H54 (cell line): ENCODE measurements at regions not wholly inside any gene's neighbourhood (a gene's known extent, or its start where the extent isn't known, plus 50 kb on each side); places are given as distances from the start of the nearest gene placed in this dataset.

Source experiments
- DNase-seq: peaks from one replicate; pipeline ENCODE4 v3.0.0; 2011; ENCODE audit warnings: low spot score, mixed read lengths; ENCODE audit not compliant: insufficient read length
- FAIRE-seq: peaks from 3 replicates; lab custom pipeline; 2011; peaks lifted over from hg19 to GRCh38; lab: Jason Lieb, UNC
- POLR2A ChIP-seq: IDR thresholded peaks from 2 replicates; pipeline ENCODE4 v1.6.1; 2011; ENCODE audit warnings: low read depth, mild to moderate bottlenecking, low read length

DNA sequence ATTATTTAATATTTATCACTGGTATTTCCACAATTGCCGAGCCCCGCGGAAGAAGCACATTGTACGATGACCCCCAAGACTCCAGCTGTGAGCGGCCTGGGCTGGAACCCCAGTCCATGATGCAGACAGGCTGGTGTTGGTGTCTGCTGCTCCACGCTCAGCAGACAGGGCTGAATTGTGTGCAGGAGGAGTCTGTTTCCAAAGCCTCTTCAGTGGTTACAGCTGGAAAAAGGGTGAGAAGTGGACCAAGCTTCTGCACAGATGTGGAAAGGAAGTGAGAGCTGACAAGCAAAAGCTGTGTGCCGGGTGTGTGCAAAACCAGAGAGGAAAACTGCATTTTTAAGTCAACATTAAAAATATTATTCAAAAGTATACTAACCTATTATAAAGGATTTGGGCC lies 500.4 kb downstream of the GALR1 start:
- no peak for FAIRE-seq
- no peak for DNase-seq
- TF ChIP-seq POLR2A = no peak

GRCh38 chr18:77754475-77755044 lies 504.9 kb downstream of the GALR1 start:
- FAIRE-seq (no peak), DNase-seq (no peak)
- TF ChIP-seq POLR2A = no peak

GRCh38 chr18:77755187-77755586 lies 505.5 kb downstream of the GALR1 start:
- FAIRE-seq (no peak), DNase-seq (no peak)
- TF ChIP-seq POLR2A = no peak

DNA sequence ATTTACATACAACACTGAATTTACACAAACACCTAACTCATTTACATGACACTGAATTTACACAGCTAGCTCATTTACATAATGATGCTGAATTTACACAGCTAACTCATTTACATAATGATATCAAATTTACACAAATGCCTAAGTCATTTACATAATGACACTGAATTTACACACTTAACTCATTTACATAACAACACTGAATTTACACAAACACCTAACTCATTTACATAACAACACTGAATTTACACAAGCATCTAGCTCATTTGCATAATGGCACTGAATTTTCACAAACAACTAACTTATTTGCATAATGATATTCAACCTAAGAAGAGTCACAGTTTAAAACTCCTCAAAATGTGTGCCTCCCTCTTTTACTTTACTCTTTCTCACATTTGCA lies 511.7 kb downstream of the GALR1 start:
- DNase-seq = no peak
- FAIRE-seq = no peak
- TF ChIP-seq POLR2A = no peak

DNA sequence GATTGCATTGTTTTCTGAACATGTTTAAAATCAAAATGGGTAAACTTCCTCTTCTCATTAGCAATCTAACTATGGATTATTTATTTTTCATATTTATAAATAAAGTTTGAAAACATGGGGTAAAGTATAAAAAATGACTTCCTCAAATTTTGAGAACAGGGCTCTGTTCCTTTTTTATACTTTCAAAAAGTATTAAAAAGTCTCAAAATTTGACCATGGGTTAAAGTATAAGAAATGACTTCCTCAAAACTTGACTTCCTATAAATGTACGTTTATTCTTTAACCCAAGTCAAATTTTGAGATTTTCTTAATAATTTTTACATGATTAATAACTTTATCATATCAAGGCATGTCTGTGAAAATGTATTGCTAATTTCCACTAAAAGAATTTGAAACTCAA lies 512.4 kb downstream of the GALR1 start:
- no peak for FAIRE-seq
- no peak for TF ChIP-seq POLR2A
- no peak for DNase-seq

GRCh38 chr18:77762642-77763041 lies 513.0 kb downstream of the GALR1 start:
- DNase-seq (no peak), FAIRE-seq (no peak)
- no peak for TF ChIP-seq POLR2A

DNA sequence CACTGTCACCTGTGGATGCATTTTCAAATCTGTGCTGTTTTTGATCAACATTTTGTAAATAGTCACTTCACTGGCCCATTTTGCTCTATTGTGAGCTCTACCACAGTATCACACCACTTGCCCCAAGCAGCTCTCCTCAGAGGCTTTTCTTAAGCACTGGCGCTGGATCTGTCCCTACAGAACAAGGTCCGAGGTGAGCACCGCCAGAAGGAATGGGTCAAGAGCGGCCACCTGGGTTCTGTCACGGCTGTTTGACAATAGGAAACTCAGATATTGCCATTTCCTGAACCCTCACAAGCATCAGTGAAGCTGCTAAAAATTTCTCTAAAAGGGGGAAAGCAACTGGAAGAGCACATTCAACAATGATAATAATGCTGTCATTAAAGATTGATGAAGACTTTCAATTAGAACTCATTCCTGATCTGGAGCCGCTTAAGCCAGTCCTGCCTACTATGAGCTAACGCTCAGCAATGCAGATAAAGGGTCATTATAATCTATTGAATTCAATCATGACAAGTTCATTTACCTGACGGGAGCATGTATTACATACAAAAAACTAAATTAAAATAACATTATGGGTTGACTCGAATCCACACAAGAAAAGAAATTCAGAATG lies 514.0 kb downstream of the GALR1 start:
- no peak for TF ChIP-seq POLR2A
- FAIRE-seq = no peak
- DNase-seq = no peak

DNA sequence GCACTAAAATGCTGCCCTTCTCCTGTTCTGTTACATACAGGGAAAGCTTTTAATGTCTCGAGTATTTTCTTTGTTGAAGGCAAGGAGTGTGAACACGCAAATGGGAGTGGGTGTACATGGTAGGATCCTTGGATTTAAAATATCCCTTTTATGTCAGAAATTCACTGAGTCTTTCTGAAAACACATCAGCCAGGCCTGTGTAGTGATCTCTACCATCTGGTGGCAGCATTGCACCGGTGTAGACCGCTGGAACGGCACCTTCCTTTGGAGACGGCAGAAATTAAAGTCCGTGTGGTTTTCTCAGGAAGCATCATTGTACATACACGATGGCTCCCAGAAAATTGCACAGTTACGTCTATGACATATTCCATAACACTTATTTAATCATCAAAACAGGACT lies 515.8 kb downstream of the GALR1 start:
- TF ChIP-seq POLR2A = no peak
- DNase-seq (no peak), FAIRE-seq (no peak)

- DNase-seq (no peak), FAIRE-seq (no peak)
- no peak for TF ChIP-seq POLR2A
These were observed 516.8 kb downstream of the GALR1 start for GRCh38 chr18:77766421-77766820.

GRCh38 chr18:77772177-77772576 lies 522.5 kb downstream of the GALR1 start:
- DNase-seq (no peak), FAIRE-seq (no peak)
- TF ChIP-seq POLR2A = no peak

DNA sequence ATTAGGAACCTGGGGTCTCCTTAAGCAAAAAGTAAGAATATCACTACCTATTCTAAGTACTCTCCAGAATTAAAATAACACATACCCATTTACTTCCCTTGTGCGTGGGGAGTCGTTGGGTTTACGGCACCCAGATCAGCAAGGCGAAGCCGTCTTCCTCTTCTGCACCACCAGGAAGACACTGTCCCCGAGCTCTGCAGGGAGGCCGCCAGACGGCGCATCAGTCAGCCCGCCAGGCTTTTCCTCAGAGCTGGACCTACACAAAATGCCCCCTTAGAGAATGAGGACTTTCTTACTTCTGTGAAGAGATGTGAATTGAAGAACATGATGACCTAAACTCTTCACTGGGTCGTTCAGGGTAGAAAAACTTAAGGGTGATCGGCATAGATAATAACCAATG lies 526.5 kb downstream of the GALR1 start:
- TF ChIP-seq POLR2A = no peak
- FAIRE-seq = no peak
- no peak for DNase-seq

- TF ChIP-seq POLR2A = no peak
- FAIRE-seq = no peak
- DNase-seq = no peak
These were observed 527.5 kb downstream of the GALR1 start for GRCh38 chr18:77777163-77777562.

DNA sequence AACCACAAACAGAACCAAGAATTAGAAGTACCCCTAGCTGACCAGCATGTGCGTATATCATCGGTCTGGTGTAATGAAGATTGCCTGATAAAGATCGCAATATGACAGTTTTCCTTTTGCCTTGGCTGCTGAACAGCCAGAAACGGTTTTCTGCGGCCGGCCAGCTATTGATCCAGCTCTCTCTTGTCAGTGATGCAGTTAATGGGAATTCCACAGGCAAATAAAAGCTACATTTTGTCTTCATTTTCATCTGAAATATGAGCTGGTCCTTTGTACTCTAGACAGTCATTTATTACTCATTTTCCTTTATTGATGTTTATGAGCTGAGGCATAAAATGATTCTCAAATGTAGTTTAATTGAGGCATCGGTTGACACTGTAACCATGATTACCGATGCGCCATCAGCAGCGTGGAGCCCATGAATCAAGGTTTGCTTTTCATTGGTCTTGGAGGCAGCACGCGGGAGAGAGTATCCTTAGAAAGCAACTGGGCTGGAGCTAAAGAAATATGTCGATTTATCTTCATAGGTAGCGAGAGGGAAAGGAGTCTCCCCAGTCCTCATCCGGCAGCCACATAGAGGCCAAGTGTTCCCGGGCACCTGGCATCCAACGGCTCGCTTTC lies 535.2 kb downstream of the GALR1 start:
- DNase-seq (no peak), FAIRE-seq (no peak)
- TF ChIP-seq POLR2A = no peak

DNA sequence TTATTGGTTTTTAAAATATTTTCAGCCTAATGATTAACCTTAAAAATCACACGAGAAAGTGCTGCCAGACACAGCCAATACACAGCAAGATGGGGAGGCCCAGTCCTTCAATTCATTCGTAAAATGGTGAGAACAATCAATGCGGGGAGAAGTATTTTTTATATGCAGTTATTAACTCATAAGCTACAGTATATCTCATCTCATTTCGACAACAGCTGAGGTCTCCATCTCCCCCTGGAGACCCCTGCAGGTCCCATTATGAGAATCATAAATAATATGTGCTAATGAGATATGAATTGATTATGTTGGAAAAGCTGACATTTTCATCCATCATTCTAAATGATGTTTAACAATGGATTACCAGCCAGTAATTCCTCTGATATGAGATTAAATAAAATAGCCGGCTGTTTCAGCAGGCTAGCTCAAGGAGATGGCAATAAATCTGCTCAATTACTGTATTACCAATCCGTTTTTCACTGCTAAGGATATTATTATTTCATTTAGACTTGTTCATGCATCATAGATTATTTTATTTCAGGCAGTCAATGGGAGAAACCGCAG lies 535.8 kb downstream of the GALR1 start:
- no peak for TF ChIP-seq POLR2A
- FAIRE-seq (no peak), DNase-seq (no peak)

- TF ChIP-seq POLR2A = no peak
- no peak for FAIRE-seq
- no peak for DNase-seq
These were observed 553.4 kb downstream of the GALR1 start for GRCh38 chr18:77803024-77803423.

DNA sequence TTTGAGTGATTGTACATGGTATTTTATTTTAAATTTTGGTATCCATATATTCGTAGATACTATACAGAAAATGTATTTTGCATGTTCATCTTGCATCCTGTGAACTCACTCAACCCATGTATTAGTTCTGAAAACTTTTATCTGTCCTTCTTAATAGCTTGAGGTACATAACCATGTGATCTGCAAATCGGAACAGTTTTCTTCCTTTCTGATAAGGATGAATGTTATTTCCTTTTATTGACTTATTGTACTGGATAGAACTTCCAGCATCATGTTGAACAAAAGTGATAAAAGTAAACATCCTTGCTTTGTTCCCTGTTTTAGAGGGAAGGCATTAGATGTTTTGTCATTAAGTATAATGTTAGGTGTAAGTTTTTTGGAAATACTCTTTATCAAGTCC lies 554.7 kb downstream of the GALR1 start:
- no peak for DNase-seq
- TF ChIP-seq POLR2A = no peak
- FAIRE-seq = no peak
